AG10803 (cell line): ENCODE measurements at regions not wholly inside any gene's neighbourhood (a gene's known extent, or its start where the extent isn't known, plus 50 kb on each side); places are given as distances from the start of the nearest gene placed in this dataset.

Source experiments
- DNase-seq: peaks from one replicate; pipeline ENCODE4 v3.0.0; 2010; ENCODE audit warnings: low read depth
- H3K4me3 ChIP-seq: 2 replicates; pipeline ENCODE4 v1.5.1; 2011; ENCODE audit warnings: mild to moderate bottlenecking, low read length, control low read depth
- TF ChIP-seq, protein P1 (sequence below): conservative IDR thresholded peaks from 2 replicates; pipeline ENCODE4 v1.5.1; 2011; ENCODE audit warnings: mild to moderate bottlenecking, low read length, control low read depth, inconsistent platforms

DNA sequence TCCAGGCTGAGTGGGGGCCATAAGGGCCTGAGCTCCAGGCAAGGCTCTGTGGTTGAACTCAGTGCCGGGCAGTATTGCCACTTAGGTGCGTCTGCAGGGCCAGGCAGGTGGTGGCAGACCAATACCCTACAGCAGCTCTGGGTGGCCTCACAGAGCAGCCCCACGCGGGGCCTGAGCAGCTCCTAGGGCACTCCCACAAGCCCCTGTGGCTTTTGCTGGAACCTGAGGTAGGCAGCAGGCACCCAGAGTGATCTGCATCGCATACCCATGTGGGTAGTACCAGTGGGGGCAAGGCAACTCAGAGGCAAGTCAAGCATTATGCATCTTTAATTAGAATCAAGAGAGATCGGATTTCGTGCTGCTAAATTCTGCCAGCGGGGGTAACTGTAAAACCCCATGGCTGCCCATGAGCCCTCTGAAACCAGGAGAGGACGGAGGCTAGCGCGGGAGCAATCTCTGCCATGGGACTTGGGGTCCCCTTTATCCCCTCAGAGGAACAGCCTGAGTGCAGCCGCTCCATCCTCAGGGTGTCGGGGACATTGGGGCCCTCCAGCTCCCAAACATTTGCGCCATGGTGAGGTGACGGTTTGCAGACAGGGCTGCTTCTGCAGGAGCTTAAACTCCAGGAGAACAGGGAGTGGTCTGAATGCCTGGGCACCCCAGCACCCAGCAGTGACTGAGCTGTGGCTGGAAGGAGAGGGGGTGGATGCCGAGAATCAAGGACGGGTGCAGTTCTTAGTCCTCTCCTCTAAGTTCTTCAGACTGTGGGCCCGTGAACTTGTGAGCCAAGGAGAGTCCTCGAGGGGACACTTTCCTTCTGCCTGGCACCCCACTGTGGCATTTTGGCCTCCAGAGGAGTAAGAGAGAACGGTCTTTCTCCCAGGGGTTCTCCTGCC is 62.4 kb upstream of the PCSK6 start:
- TF ChIP-seq, protein P1, sequence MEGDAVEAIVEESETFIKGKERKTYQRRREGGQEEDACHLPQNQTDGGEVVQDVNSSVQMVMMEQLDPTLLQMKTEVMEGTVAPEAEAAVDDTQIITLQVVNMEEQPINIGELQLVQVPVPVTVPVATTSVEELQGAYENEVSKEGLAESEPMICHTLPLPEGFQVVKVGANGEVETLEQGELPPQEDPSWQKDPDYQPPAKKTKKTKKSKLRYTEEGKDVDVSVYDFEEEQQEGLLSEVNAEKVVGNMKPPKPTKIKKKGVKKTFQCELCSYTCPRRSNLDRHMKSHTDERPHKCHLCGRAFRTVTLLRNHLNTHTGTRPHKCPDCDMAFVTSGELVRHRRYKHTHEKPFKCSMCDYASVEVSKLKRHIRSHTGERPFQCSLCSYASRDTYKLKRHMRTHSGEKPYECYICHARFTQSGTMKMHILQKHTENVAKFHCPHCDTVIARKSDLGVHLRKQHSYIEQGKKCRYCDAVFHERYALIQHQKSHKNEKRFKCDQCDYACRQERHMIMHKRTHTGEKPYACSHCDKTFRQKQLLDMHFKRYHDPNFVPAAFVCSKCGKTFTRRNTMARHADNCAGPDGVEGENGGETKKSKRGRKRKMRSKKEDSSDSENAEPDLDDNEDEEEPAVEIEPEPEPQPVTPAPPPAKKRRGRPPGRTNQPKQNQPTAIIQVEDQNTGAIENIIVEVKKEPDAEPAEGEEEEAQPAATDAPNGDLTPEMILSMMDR: no peak
- H3K4me3 ChIP-seq: no peak overlapping the region
- DNase-seq: no peak

DNA sequence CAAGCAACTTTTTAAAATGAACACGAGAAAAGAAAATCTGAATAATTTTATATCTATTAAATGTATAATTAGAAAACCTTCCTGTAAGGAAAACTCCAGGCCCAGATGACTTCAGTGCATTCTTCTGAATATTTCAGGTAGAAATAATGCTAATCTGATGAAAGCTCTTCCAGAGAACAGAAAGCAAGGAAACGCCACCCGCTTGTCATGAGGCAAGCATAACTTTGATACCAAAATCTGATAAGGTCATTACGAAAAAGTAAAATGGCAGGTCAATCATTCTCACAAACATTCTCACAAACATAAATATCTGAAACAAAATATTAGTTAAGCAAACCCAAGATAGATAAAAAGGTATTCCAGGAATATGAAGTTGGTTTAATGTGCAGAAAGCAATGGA is 60.6 kb upstream of the PCSK6 start:
- no peak overlapping the region for H3K4me3 ChIP-seq
- DNase-seq: no peak
- TF ChIP-seq, protein P1: no peak

DNA sequence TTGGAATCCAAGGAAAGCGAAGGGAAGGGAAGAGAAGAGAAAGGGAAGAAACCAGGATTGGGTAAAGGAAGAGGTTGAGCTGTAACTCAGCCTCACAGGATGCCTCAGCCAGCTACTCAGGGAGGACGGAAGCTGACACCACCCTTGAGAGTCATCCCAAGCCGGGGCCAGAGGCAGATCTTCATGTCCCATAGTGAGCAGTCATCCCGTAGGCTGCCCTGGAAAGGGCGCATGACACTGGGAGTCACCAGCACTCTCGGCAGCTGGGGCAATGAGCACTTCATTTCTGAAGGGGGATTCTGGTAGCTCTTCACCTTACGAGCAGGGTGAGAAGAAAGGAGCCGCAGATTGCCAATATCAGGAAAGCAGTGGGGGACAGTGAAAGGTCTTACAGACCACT is 60.1 kb upstream of the PCSK6 start:
- no peak overlapping the region for H3K4me3 ChIP-seq
- DNase-seq: no peak

DNA sequence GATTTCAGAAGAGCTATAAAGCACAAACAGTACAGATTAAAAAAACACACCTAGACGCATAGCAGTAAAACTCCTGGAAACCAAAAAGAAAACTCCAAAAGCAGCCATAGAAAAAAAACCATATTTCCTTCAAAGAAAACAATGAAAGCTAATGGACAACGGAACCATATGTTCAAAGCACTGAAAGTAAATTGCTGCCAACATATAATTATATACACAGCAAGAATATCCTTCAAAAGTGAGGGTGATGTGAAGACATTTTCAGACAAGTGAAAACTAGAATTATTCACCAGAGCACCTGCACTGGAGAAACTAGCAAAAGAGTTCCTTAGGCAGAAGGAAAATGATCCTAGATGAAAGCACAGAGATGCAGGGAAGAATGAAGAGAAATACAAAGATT is 58.2 kb upstream of the PCSK6 start:
- TF ChIP-seq, protein P1: no peak
- no peak for DNase-seq
- no peak overlapping the region for H3K4me3 ChIP-seq

More for the DNA sequence above, 60.1 kb upstream of the PCSK6 start:
- TF ChIP-seq, protein P1: no peak

DNA sequence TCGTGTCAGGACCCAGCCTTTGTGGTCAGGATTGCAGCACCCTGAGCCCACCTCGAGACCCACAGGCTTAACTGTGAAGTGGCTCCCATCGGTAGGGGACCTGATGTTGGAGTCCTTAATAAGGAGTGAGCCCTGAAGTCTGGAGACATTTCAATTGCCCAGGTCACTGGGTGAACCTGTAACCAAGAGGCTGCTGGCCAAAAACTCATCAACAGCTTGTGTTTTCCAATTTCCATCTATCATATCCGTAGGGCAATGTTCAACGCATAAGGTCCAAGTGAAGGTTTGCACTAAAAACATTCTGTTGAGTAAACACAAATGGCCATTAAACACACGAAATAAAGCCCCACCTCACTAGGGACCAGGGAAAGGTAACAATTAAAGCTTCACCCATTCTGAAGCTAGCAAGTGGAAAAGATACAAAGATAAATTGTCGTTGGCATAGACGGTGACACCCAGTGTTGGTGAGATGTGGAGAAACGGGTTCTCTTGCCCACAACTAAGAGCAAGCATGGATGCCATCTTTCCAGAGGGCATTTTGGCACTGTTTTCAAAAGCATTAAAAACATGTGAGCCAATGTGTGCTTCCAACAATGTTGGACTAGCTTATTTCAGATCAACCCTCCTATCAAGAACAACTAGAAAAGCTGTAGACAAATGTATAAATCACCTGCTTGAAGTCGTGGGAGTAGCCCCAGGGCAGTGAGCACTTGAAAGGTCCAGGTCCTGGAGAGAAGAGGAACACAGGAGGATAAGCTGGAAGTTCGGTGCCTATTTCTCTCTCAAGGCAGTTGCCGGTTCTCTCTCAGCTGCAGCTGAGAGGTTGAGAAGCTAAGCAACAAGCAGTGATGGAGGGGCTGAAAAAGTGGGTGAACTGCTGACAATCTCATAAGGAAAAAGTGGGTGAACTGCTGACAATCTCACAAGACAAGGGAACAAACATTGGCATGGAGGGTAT is 56.3 kb upstream of the PCSK6 start:
- no peak overlapping the region for H3K4me3 ChIP-seq
- DNase-seq: no peak
- TF ChIP-seq, protein P1: no peak

DNA sequence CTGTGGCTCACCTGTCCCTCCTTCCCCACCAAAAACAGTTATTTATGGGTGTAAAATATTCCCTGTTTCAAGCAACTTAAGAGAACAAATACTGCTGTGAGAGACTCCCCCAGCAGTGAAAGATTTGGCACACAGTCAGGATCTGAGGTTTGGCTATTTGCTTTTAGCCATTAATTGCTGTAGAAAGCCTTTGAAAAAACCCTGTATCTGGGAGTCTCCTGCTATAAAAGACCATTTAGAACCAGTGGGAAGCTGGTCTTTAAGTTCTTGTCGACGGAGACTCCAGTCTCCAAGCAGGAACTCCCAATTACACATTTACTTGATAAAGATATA is 55.1 kb upstream of the PCSK6 start:
- no peak overlapping the region for H3K4me3 ChIP-seq
- DNase-seq: no peak
- TF ChIP-seq, protein P1: no peak
